Activated naive CD4-positive, alpha-beta T cell treated with anti-CD3 and anti-CD28 coated beads, Interleukin-2, amount 50 U/mL, for 72 hours (primary cell): ENCODE measurements at regions not wholly inside any gene's neighbourhood (a gene's known extent, or its start where the extent isn't known, plus 50 kb on each side); places are given as distances from the start of the nearest gene placed in this dataset.
A peak's percentile ranks its signal among the peaks of the same experiment; 100 is the strongest.

ENCODE experiments used
- ATAC-seq, 2 donors: fragments of 150-1000 bp; cut with Tn5 transposase; 2 replicates each; pipeline ENCODE4 v1.10.0; 2021; ENCODE audit warnings: mild to moderate bottlenecking in 2 of 2, moderate library complexity in 2 of 2
- DNase-seq, 2 donors: peaks; one replicate each; pipeline ENCODE4 v3.0.0; 2021 to 2022; ENCODE audit warnings: low spot score in 2 of 2
- H3K27ac Mint-ChIP-seq, 2 donors: one replicate each; pipeline ENCODE4 v1.8.0; 2022; ENCODE audit warnings: mild to moderate bottlenecking in 2 of 2, mixed read lengths in 2 of 2
- H3K36me3 Mint-ChIP-seq, 2 donors: one replicate each; pipeline ENCODE4 v1.8.0; 2022; ENCODE audit warnings: mixed read lengths in 2 of 2
- H3K9me3 Mint-ChIP-seq, 2 donors: one replicate each; pipeline ENCODE4 v1.8.0; 2022; ENCODE audit warnings: mixed read lengths in 2 of 2

- Mint-ChIP-seq H3K27ac (no peak overlapping the region), H3K36me3 (peaks cover 0 to 9% of the 10 kb centered on the region in 2 donors), H3K9me3 (peaks cover 9 to 16% of the 10 kb centered on the region in 2 donors)
- no peak for DNase-seq
- ATAC-seq, result no peak
These were observed 324.3 kb upstream of the ZFP64 start for GRCh38 chr20:52515877-52516276.

- Mint-ChIP-seq H3K9me3 (peaks cover 7 to 8% of the 10 kb centered on the region in 2 donors), H3K27ac (no peak overlapping the region), H3K36me3 (peaks cover under 1 to 2% of the 10 kb centered on the region in 2 donors)
- ATAC-seq, result no peak
- no peak for DNase-seq
These were observed 308.6 kb upstream of the ZFP64 start for GRCh38 chr20:52500157-52500556.

- no peak for DNase-seq
- no peaks in the 10 kb centered on the region for H3K36me3 Mint-ChIP-seq
- ATAC-seq, result no peak
- H3K9me3 Mint-ChIP-seq, result no peaks in the 10 kb centered on the region
- no peak overlapping the region for H3K27ac Mint-ChIP-seq
These were observed 306.2 kb upstream of the ZFP64 start for GRCh38 chr20:52497731-52498130.

- no peaks in the 10 kb centered on the region for H3K36me3 Mint-ChIP-seq
- H3K9me3 Mint-ChIP-seq, result peaks cover 0 to under 1% of the 10 kb centered on the region in 2 donors
- DNase-seq, result no peak
- no peak overlapping the region for H3K27ac Mint-ChIP-seq
- no peak for ATAC-seq
These were observed 304.6 kb upstream of the ZFP64 start for GRCh38 chr20:52496191-52496590.

- H3K36me3 Mint-ChIP-seq, result peaks cover 0 to 5% of the 10 kb centered on the region in 2 donors
- peaks cover 0 to 5% of the 10 kb centered on the region in 2 donors for H3K9me3 Mint-ChIP-seq
- ATAC-seq (peak; percentile 99), DNase-seq (peak in 1 of 2 donors; percentile 45)
- peak overlapping the region in 1 of 2 donors; percentile 42 for H3K27ac Mint-ChIP-seq
These were observed 302.7 kb upstream of the ZFP64 start for GRCh38 chr20:52494244-52494643.

- Mint-ChIP-seq H3K9me3 (peaks cover 0 to 5% of the 10 kb centered on the region in 2 donors), H3K27ac (peak overlapping the region in 1 of 2 donors; percentile 65), H3K36me3 (peaks cover 0 to 5% of the 10 kb centered on the region in 2 donors)
- ATAC-seq, result peak; percentile 35 to 40
- DNase-seq, result no peak
These were observed 301.7 kb upstream of the ZFP64 start for GRCh38 chr20:52493171-52493721.

GRCh38 chr20:52490711-52491430, 299.3 kb upstream of the ZFP64 start:
- no peak for DNase-seq
- Mint-ChIP-seq H3K9me3 (peaks cover 0 to 5% of the 10 kb centered on the region in 2 donors), H3K27ac (no peak overlapping the region), H3K36me3 (peaks cover 0 to 5% of the 10 kb centered on the region in 2 donors)
- ATAC-seq, result no peak

- H3K27ac Mint-ChIP-seq, result no peak overlapping the region
- peaks cover 2 to 3% of the 10 kb centered on the region in 2 donors for H3K36me3 Mint-ChIP-seq
- no peak for ATAC-seq
- no peak for DNase-seq
- peaks cover 1 to 10% of the 10 kb centered on the region in 2 donors for H3K9me3 Mint-ChIP-seq
These were observed 292.9 kb upstream of the ZFP64 start for GRCh38 chr20:52484438-52484837.

- ATAC-seq, result no peak
- Mint-ChIP-seq H3K27ac (no peak overlapping the region), H3K36me3 (peaks cover 5% of the 10 kb centered on the region in 2 donors), H3K9me3 (peaks cover 3 to 13% of the 10 kb centered on the region in 2 donors)
- no peak for DNase-seq
These were observed 291.8 kb upstream of the ZFP64 start for GRCh38 chr20:52483382-52483781.

- Mint-ChIP-seq H3K36me3 (peaks cover 5% of the 10 kb centered on the region in 2 donors), H3K27ac (no peak overlapping the region), H3K9me3 (peaks cover 3 to 13% of the 10 kb centered on the region in 2 donors)
- no peak for DNase-seq
- no peak for ATAC-seq
These were observed 290.5 kb upstream of the ZFP64 start for GRCh38 chr20:52482044-52482443.

- DNase-seq (no peak), ATAC-seq (no peak)
- Mint-ChIP-seq H3K9me3 (peaks cover 3 to 13% of the 10 kb centered on the region in 2 donors), H3K36me3 (peaks cover 5% of the 10 kb centered on the region in 2 donors), H3K27ac (no peak overlapping the region)
These were observed 289.9 kb upstream of the ZFP64 start for GRCh38 chr20:52481443-52481842.

GRCh38 chr20:52476074-52476750, 284.6 kb upstream of the ZFP64 start:
- DNase-seq (no peak), ATAC-seq (no peak)
- no peak overlapping the region for H3K27ac Mint-ChIP-seq
- H3K9me3 Mint-ChIP-seq, result peaks cover 3 to 6% of the 10 kb centered on the region in 2 donors
- peaks cover 5% of the 10 kb centered on the region in 2 donors for H3K36me3 Mint-ChIP-seq

- no peak overlapping the region for H3K27ac Mint-ChIP-seq
- ATAC-seq (no peak), DNase-seq (no peak)
- H3K9me3 Mint-ChIP-seq, result peaks cover 0 to 2% of the 10 kb centered on the region in 2 donors
- no peaks in the 10 kb centered on the region for H3K36me3 Mint-ChIP-seq
These were observed 281.6 kb upstream of the ZFP64 start for GRCh38 chr20:52473186-52473585.

GRCh38 chr20:52470561-52470960, 279.0 kb upstream of the ZFP64 start:
- peaks cover 0 to under 1% of the 10 kb centered on the region in 2 donors for H3K36me3 Mint-ChIP-seq
- peak overlapping the region in 1 of 2 donors; percentile 19 for H3K27ac Mint-ChIP-seq
- ATAC-seq (no peak), DNase-seq (no peak)
- H3K9me3 Mint-ChIP-seq, result peaks cover 0 to 5% of the 10 kb centered on the region in 2 donors

- DNase-seq, result no peak
- Mint-ChIP-seq H3K9me3 (peaks cover 0 to 5% of the 10 kb centered on the region in 2 donors), H3K27ac (no peak overlapping the region), H3K36me3 (peaks cover 0 to 5% of the 10 kb centered on the region in 2 donors)
- ATAC-seq, result no peak
These were observed 277.5 kb upstream of the ZFP64 start for GRCh38 chr20:52469128-52469527.

- H3K9me3 Mint-ChIP-seq, result peaks cover 0 to 5% of the 10 kb centered on the region in 2 donors
These were observed 274.4 kb upstream of the ZFP64 start for GRCh38 chr20:52465991-52466390.

GRCh38 chr20:52461582-52461981, 270.0 kb upstream of the ZFP64 start:
- no peak for ATAC-seq
- no peak for DNase-seq
- no peak overlapping the region for H3K27ac Mint-ChIP-seq
- peaks cover 0 to 4% of the 10 kb centered on the region in 2 donors for H3K9me3 Mint-ChIP-seq
- H3K36me3 Mint-ChIP-seq, result peaks cover 0 to 11% of the 10 kb centered on the region in 2 donors

More at GRCh38 chr20:52465991-52466390, 274.4 kb upstream of the ZFP64 start:
- Mint-ChIP-seq H3K27ac (no peak overlapping the region), H3K36me3 (peaks cover 0 to 11% of the 10 kb centered on the region in 2 donors)
- DNase-seq (no peak), ATAC-seq (no peak)
